ENCODE measurements at regions not wholly inside any gene's neighbourhood (a gene's known extent, or its start where the extent isn't known, plus 50 kb on each side); places are given as distances from the start of the nearest gene placed in this dataset.

- in situ Hi-C loops (cut with HindIII; ENCODE audit: low pct_unique_long_range_greater_than_20kb, low sequenced_read_pairs): no loop called here
Measured at GRCh38 chr4:67037504-67038227, 507.6 kb downstream of the CENPC start.

GRCh38 chr4:67036791-67037190 is 508.5 kb downstream of the CENPC start:
- intact Hi-C loops (cut with micrococcal nuclease; ENCODE audit: unreplicated experiment) (no loop called here), in situ Hi-C loops (cut with HindIII; ENCODE audit: low pct_unique_long_range_greater_than_20kb, low sequenced_read_pairs) (no loop called here)
- no TSS peak for BruUV-seq (replicated peaks)
- Histone ChIP-seq H3K36me3 (ENCODE audit: control insufficient read depth, insufficient read depth, low read length) (no peaks in the 10 kb centered on the region), H3K27me3 (ENCODE audit: control insufficient read depth, insufficient read depth, low read length) (no peaks in the 10 kb centered on the region), H3K27ac (ENCODE audit: low read length) (no peak overlapping the region), H3K4me3 (ENCODE audit: low read depth in 2 of 2, low read length in 2 of 2) (no peak overlapping the region), H3K4me1 (ENCODE audit: control insufficient read depth, insufficient read depth, low read length) (no peaks in the 10 kb centered on the region), H3K9me3 (ENCODE audit: control insufficient read depth, insufficient read depth, low read depth, low read length) (no peaks in the 10 kb centered on the region)
- ChIA-PET CTCF (no interaction called here), POLR2A (no interaction called here)
- TF ChIP-seq POLR2AphosphoS5 (IDR thresholded peaks at IDR 0.05; ENCODE audit: low read depth, low read length) (no peak), SIN3A (IDR thresholded peaks at IDR 0.05; ENCODE audit: borderline replicate concordance, insufficient read depth, low read depth, low read length) (no peak), REST (IDR thresholded peaks at IDR 0.05; ENCODE audit: insufficient read depth in 1 of 2, low read depth in 2 of 2, low read length in 1 of 2) (no peak), TCF7L2 (IDR thresholded peaks at IDR 0.05; ENCODE audit: low read depth, low read length) (no peak), CTCF (IDR thresholded peaks at IDR 0.05) (no peak)
- no peak for DNase-seq (ENCODE audit: low read depth, low spot score)
- ATAC-seq: no peak

More at GRCh38 chr4:67037504-67038227, 507.6 kb downstream of the CENPC start:
- Histone ChIP-seq H3K4me3 (ENCODE audit: low read depth in 2 of 2, low read length in 2 of 2) (no peak overlapping the region), H3K27me3 (ENCODE audit: control insufficient read depth, insufficient read depth, low read length) (no peaks in the 10 kb centered on the region), H3K36me3 (ENCODE audit: control insufficient read depth, insufficient read depth, low read length) (no peaks in the 10 kb centered on the region), H3K4me1 (ENCODE audit: control insufficient read depth, insufficient read depth, low read length) (no peaks in the 10 kb centered on the region), H3K27ac (ENCODE audit: low read length) (no peak overlapping the region), H3K9me3 (ENCODE audit: control insufficient read depth, insufficient read depth, low read depth, low read length) (no peaks in the 10 kb centered on the region)
- DNase-seq (ENCODE audit: low read depth, low spot score) (no peak), ATAC-seq (no peak)
- TF ChIP-seq POLR2AphosphoS5 (IDR thresholded peaks at IDR 0.05; ENCODE audit: low read depth, low read length) (no peak), TCF7L2 (IDR thresholded peaks at IDR 0.05; ENCODE audit: low read depth, low read length) (no peak), REST (IDR thresholded peaks at IDR 0.05; ENCODE audit: insufficient read depth in 1 of 2, low read depth in 2 of 2, low read length in 1 of 2) (no peak), CTCF (IDR thresholded peaks at IDR 0.05) (no peak), SIN3A (IDR thresholded peaks at IDR 0.05; ENCODE audit: borderline replicate concordance, insufficient read depth, low read depth, low read length) (no peak)
- POLR2A ChIA-PET: no interaction called here
- CTCF ChIA-PET: no interaction called here
- BruUV-seq (replicated peaks): no TSS peak
- intact Hi-C loops (cut with micrococcal nuclease; ENCODE audit: unreplicated experiment): no loop called here

Data from Panc1 (cell line).